Lower leg skin (tissue), 4 donors: ENCODE measurements at regions not wholly inside any gene's neighbourhood (a gene's known extent, or its start where the extent isn't known, plus 50 kb on each side); places are given as distances from the start of the nearest gene placed in this dataset.

ENCODE experiments used
- DNase-seq, 2 donors: peaks; one replicate each; pipeline ENCODE4 v3.0.0-alpha.2; 2019; ENCODE audit warnings: low spot score in 2 of 2
- H3K4me3 ChIP-seq: fragments of 200-600 bp; sonication (generic); 2 replicates; pipeline ENCODE4 v1.5.1; 2017; ENCODE audit warnings: mild to moderate bottlenecking, low read depth; ENCODE audit not compliant: poor library complexity, severe bottlenecking
- POLR2A ChIP-seq, 2 donors: fragments of 450-650 bp; IDR thresholded peaks; one replicate each; pipeline ENCODE4 v1.6.1; 2016 to 2017; ENCODE audit warnings: antibody characterized with exemption in 2 of 2, mild to moderate bottlenecking in 1 of 2, moderate library complexity in 1 of 2
- whole genome bisulfite sequencing, 2 donors: methylation state at CpG; one replicate each; pipeline ENCODE4 v1.1.5; 2018; 5-methylcytosine and 5-hydroxymethylcytosine counted together
- intact Hi-C: fragments of 100-400 bp; cut with DNase I; formaldehyde crosslinking; loops from one replicate; pipeline ENCODE4 v1.15.0; 2023; ENCODE audit warnings: low total_unique reads
- TF ChIP-seq, protein P1 (sequence below), 3 donors: fragments of 450-650 bp; IDR thresholded peaks; one replicate each; pipeline ENCODE4 v1.5.1; 2016; ENCODE audit warnings: antibody characterized with exemption in 3 of 3, mild to moderate bottlenecking in 3 of 3, moderate library complexity in 2 of 3

DNA sequence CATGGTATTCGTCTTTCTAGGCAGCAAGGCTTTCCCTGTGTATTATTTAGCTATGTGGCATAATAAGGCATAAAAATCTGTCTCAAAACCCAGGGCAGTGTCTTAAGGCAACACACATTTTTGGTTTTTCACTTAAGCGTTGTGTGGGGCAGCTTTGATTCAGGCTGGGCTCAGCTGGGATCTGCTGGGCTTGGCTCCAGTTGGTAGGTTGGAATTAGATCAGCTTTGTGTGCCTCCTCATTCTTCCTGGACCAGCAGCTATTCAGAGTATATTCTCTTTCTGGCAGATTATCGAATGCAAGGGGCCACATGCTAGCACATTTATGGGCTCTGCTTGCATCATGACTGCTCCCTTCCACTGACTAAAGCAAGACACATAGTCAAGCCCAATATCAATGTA, 487.9 kb downstream of the RFPL4B start:
- intact Hi-C loops: no loop called here
- TF ChIP-seq, protein P1, sequence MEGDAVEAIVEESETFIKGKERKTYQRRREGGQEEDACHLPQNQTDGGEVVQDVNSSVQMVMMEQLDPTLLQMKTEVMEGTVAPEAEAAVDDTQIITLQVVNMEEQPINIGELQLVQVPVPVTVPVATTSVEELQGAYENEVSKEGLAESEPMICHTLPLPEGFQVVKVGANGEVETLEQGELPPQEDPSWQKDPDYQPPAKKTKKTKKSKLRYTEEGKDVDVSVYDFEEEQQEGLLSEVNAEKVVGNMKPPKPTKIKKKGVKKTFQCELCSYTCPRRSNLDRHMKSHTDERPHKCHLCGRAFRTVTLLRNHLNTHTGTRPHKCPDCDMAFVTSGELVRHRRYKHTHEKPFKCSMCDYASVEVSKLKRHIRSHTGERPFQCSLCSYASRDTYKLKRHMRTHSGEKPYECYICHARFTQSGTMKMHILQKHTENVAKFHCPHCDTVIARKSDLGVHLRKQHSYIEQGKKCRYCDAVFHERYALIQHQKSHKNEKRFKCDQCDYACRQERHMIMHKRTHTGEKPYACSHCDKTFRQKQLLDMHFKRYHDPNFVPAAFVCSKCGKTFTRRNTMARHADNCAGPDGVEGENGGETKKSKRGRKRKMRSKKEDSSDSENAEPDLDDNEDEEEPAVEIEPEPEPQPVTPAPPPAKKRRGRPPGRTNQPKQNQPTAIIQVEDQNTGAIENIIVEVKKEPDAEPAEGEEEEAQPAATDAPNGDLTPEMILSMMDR (IDR thresholded peaks at IDR 0.05): no peak
- no peak for TF ChIP-seq POLR2A (IDR thresholded peaks at IDR 0.05)
- DNase-seq: no peak
- H3K4me3 ChIP-seq: no peak overlapping the region
- 86 to 92% methylated on average over 3 of the region's 3 CpGs for WGBS, 2 donors

DNA sequence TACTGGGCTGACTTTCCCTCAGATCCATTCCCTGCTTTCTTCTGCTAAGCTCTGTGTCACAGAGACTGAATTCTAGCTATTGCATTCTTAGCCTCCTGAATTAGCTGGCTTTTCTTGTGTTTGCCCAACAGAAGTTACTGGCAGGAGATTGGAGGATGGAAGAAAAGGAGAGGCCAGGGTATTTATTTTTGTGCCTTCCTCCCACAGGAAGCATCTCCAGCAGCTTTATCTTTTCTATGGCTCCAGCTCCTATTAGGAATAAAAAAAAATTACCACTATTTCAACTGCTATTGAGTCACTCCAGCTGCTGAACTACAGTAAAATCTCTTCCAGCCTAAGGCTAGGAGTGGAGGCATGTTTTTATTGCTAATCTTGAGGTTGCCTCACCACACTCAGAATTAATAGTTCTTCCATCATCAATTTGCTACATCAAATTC, 492.4 kb downstream of the RFPL4B start:
- intact Hi-C loops: no loop called here
- DNase-seq: no peak
- no peak for TF ChIP-seq POLR2A (IDR thresholded peaks at IDR 0.05)
- H3K4me3 ChIP-seq: no peak overlapping the region

DNA sequence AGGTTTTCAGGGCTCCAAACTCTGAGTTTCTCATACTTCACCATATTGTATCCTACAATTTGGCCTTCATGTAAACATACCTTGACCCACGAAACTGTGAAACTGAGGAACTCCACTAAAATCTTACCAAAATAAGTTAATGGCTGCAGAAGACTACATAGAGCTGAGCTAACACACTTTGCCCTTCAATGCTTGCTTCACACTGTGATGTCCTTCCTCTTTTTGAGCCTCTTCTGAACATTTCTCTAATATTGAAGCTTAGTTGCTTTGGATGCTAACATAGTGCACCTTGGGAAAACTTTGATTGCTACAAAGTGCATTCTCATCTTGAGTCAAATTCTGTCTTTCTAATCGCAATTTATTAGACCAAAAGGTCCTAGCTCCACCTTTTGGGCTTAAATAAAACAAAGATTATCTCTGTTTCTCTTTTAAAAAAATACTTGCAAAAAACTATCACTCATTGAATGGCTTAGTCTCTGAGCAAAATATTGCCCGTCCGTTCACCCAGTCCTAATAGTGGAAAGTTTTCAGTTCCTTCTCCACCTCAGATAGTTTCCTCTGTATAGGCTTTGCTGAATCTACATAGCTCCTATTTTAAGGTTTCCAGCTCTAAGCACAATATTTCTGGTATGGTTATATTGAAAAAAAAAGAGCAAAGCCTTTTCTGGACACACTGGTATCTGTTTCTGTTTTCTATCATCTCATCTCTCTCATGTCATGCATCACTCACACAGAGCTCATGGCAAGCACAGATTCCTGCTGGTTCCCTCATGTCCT, 494.6 kb downstream of the RFPL4B start:
- intact Hi-C loops: no loop called here
- 83 to 86% methylated on average over 4 of the region's 4 CpGs for WGBS, 2 donors
- TF ChIP-seq POLR2A (IDR thresholded peaks at IDR 0.05): no peak
- TF ChIP-seq, protein P1 (IDR thresholded peaks at IDR 0.05): no peak

DNA sequence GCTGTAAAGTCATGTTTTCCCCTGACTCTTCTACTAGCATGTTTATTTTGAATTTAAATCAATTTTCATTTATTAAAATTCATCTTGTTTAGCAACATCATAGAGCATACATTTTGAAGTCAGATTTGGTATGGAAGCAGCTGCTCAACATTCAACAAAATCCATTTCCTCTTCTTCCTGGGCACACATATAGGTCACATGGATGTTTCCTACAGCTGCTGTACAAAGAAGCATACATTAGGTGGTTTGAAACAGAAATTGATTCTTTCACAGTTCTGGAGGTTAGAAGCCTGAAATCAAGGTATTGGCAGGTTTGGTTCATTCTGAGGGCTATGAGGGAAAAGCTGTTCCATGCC, 495.2 kb downstream of the RFPL4B start:
- TF ChIP-seq, protein P1 (IDR thresholded peaks at IDR 0.05): no peak
- TF ChIP-seq POLR2A (IDR thresholded peaks at IDR 0.05): no peak
- intact Hi-C loops: no loop called here
- H3K4me3 ChIP-seq: no peak overlapping the region
- no peak for DNase-seq

More for the DNA sequence above, 494.6 kb downstream of the RFPL4B start:
- H3K4me3 ChIP-seq: no peak overlapping the region
- DNase-seq: no peak

DNA sequence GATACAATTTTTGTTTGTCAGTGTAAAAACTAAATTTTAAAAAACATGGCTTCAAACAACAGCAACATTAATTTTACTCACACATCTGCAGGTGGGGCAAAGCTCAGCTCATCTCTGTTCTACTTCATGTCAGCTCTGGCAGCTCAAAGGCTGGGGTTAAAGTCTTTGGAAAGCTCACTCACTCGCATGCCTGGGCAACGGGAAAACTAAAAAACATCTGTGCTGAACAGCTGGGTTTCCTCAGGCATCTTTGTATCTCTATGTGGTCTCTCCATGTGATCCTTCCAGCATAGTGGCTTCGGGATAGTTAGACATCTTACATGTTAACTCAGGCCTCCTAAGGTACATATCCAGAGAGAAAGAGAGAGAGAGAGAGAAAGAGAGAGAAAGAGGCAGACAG, 499.6 kb downstream of the RFPL4B start:
- intact Hi-C loops: no loop called here
- no peak for DNase-seq
- 33 to 41% methylated on average over 3 of the region's 3 CpGs for WGBS, 2 donors
- H3K4me3 ChIP-seq: no peak overlapping the region
- TF ChIP-seq, protein P1 (IDR thresholded peaks at IDR 0.05): no peak
- TF ChIP-seq POLR2A (IDR thresholded peaks at IDR 0.05): no peak

DNA sequence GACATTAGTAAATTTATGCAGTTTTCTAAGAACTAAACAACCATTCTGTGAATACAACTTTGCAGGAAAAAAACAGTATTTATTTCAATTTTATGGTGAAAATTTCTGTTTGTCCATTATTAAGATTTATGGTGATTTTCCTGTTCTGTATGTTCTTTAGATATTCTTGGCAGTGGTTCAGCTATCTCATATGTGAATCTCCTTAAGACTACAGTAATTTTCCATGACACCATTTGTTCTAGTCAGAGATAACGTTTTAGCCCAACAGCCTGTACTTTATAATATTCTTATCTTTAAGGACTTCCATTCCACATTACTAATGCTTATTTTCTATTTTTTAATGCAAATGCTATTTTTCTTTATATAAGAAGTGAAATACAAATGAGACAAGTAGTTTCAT, 504.0 kb downstream of the RFPL4B start:
- intact Hi-C loops: no loop called here
- no peak overlapping the region for H3K4me3 ChIP-seq
- TF ChIP-seq, protein P1 (IDR thresholded peaks at IDR 0.05): no peak
- TF ChIP-seq POLR2A (IDR thresholded peaks at IDR 0.05): no peak
- no peak for DNase-seq
- 0 to 39% methylated on average over 1 of the region's 1 CpG for WGBS, 2 donors
